K562 (cell line): ENCODE measurements at regions not wholly inside any gene's neighbourhood (a gene's known extent, or its start where the extent isn't known, plus 50 kb on each side); places are given as distances from the start of the nearest gene placed in this dataset.

Experiments
- ATAC-seq: fragments of 200-7000 bp; cut with Tn5 transposase; 3 replicates; pipeline ENCODE4 v1.9.1; 2020; ENCODE audit warnings: moderate library complexity
- BruUV-seq: library from RNA; stranded (reverse); fragments of 400-500 nt; replicated peaks from 2 replicates; lab custom pipeline; 2021; lab: Mats Ljungman, UMichigan
- CTCF ChIA-PET: fragments of 300-600 bp; formaldehyde crosslinking; extraction: SDS; loops from one replicate; lab custom pipeline; 2021; ENCODE audit warnings: low intra/inter-chr PET ratio; lab: Yijun Ruan, JAX
- POLR2A ChIA-PET: fragments of 300-600, 350-650 bp; sonication (Branson Sonifier 250); formaldehyde crosslinking; extraction: SDS; loops from one replicate; lab custom pipeline; 2021; ENCODE audit warnings: antibody characterized with exemption, inconsistent platforms; lab: Yijun Ruan, JAX
- DNase-seq, 4 experiments: peaks; one replicate each; pipeline versions ENCODE4 v3.0.0 to v3.0.0-alpha.2; 2011 to 2018; ENCODE audit warnings: low spot score in 3 of 4, mixed read lengths in 3 of 4; ENCODE audit errors: extremely low read depth in 1 of 4
- FAIRE-seq: peaks from 2 replicates; lab custom pipeline; 2011; peaks lifted over from hg19 to GRCh38; lab: Jason Lieb, UNC
- H2AFZ ChIP-seq: 2 replicates; pipeline ENCODE4 v1.6.0; 2011; ENCODE audit warnings: low read depth, low read length, control low read depth, inconsistent platforms
- H3K27ac ChIP-seq: fragments of 200-600 bp; 3 replicates; pipeline ENCODE4 v1.8.0; 2011; ENCODE audit warnings: low read depth, mild to moderate bottlenecking, control low read depth, inconsistent platforms, low read length, moderate library complexity, mixed read lengths; ENCODE audit errors: extremely low read depth
- H3K27me3 ChIP-seq, 2 experiments: fragments of 300-600 bp in 1 of 2; 2 replicates in 1 of 2; 3 replicates in 1 of 2; pipeline versions ENCODE4 v1.6.0 to v1.8.0; 2011; ENCODE audit warnings: inconsistent platforms in 2 of 2, low read length in 2 of 2, mild to moderate bottlenecking in 1 of 2, mixed read lengths in 1 of 2, moderate library complexity in 1 of 2; ENCODE audit not compliant: control insufficient read depth in 2 of 2, insufficient read depth in 2 of 2
- H3K36me3 ChIP-seq: fragments of 300-600 bp; 3 replicates; pipeline ENCODE4 v1.8.0; 2011; ENCODE audit warnings: mild to moderate bottlenecking, low read length, inconsistent platforms; ENCODE audit not compliant: control insufficient read depth, insufficient read depth
- H3K4me1 ChIP-seq, 2 experiments: fragments of 200-600 bp in 1 of 2; replicated peaks in 1 of 2; 2 replicates in 1 of 2; 3 replicates in 1 of 2; pipeline versions ENCODE4 v1.5.1 to v1.8.0; 2011; ENCODE audit warnings: inconsistent platforms in 2 of 2, low read length in 2 of 2, mild to moderate bottlenecking in 1 of 2, mixed read lengths in 1 of 2, moderate library complexity in 1 of 2; ENCODE audit not compliant: control insufficient read depth in 2 of 2, insufficient read depth in 2 of 2
- H3K4me2 ChIP-seq: 2 replicates; pipeline ENCODE4 v1.6.1; 2011; ENCODE audit warnings: low read length, control low read depth, inconsistent platforms, mixed read lengths; ENCODE audit not compliant: insufficient read depth
- H3K4me3 ChIP-seq: fragments of 200-600 bp; sonication (generic), shearing (Covaris generic); 2 replicates; pipeline ENCODE4 v1.5.1; 2016; ENCODE audit warnings: control low read depth, inconsistent platforms
- H3K79me2 ChIP-seq: fragments of 200-600 bp; 3 replicates; pipeline ENCODE4 v1.8.0; 2011; ENCODE audit warnings: low read length, inconsistent platforms; ENCODE audit not compliant: control insufficient read depth, insufficient read depth
- H3K9ac ChIP-seq, 2 experiments: 2 replicates each; pipeline versions ENCODE4 v1.6.0 to v1.6.1; 2011; ENCODE audit warnings: low read depth in 2 of 2, low read length in 2 of 2, control low read depth in 1 of 2, inconsistent platforms in 1 of 2, mild to moderate bottlenecking in 1 of 2, mixed read lengths in 1 of 2; ENCODE audit not compliant: insufficient read depth in 1 of 2
- H3K9me1 ChIP-seq: one replicate; pipeline ENCODE4 v1.6.0; 2011; ENCODE audit warnings: inconsistent platforms, mild to moderate bottlenecking, low read length, moderate library complexity; ENCODE audit not compliant: control insufficient read depth, insufficient read depth
- H3K9me3 ChIP-seq: replicated peaks from 2 replicates; pipeline ENCODE4 v1.5.1; 2011; ENCODE audit warnings: low read depth, low read length, inconsistent platforms; ENCODE audit not compliant: control insufficient read depth, insufficient read depth
- H4K20me1 ChIP-seq: replicated peaks from 2 replicates; pipeline ENCODE4 v1.6.1; 2011; ENCODE audit warnings: low read length, inconsistent platforms, mixed read lengths; ENCODE audit not compliant: control insufficient read depth, insufficient read depth
- DDX20 ChIP-seq: fragments of 450-650 bp; IDR thresholded peaks from 2 replicates; pipeline ENCODE4 v1.6.1; 2016; ENCODE audit warnings: missing genetic modification characterization, low read depth, mild to moderate bottlenecking, missing compliant biosample characterization, moderate library complexity
- PCBP1 ChIP-seq: fragments of 200-400 bp; formaldehyde crosslinking; IDR thresholded peaks from 2 replicates; pipeline ENCODE4 v1.6.1; 2018; ENCODE audit warnings: mild to moderate bottlenecking, low read depth, low read length; ENCODE audit not compliant: poor library complexity, severe bottlenecking
- SETDB1 ChIP-seq: IDR thresholded peaks from one replicate; pipeline ENCODE4 v1.6.1; 2012; ENCODE audit warnings: low read length, control low read depth, inconsistent platforms
- YY1 ChIP-seq, 3 experiments: IDR thresholded peaks; 2 replicates each; pipeline ENCODE4 v1.6.1; 2011; ENCODE audit warnings: low read length in 2 of 3, mild to moderate bottlenecking in 2 of 3, moderate library complexity in 2 of 3, borderline replicate concordance in 1 of 3, control low read depth in 1 of 3, low read depth in 1 of 3; ENCODE audit not compliant: insufficient read depth in 3 of 3, insufficient replicate concordance in 2 of 3, control insufficient read depth in 1 of 3, insufficient read length in 1 of 3; ENCODE audit errors: extremely low read depth in 1 of 3
- ZFPM2 ChIP-seq: fragments of 250-450 bp; sonication (Bioruptor Pico); IDR thresholded peaks from 2 replicates; pipeline ENCODE4 v1.5.1; 2022; ENCODE audit warnings: mild to moderate bottlenecking
- ZNF311 ChIP-seq: fragments of 250-450 bp; sonication (Bioruptor Pico); IDR thresholded peaks from 2 replicates; pipeline ENCODE4 v1.4.0; 2020; ENCODE audit warnings: mild to moderate bottlenecking, moderate library complexity
- WGBS: fragments of 100-300 bp; shearing (Covaris generic); methylation state at CpG from one replicate; pipeline ENCODE4 v1.1.6; 2016; ENCODE audit warnings: low coverage, mixed read lengths; ENCODE audit not compliant: insufficient coverage; ENCODE audit errors: missing lambda C conversion rate; 5-methylcytosine and 5-hydroxymethylcytosine counted together
- in situ Hi-C: fragments of 300-500 bp; cut with MboI; formaldehyde crosslinking; loops from 4 replicates; pipeline ENCODE4 v1.15.0; 2018; ENCODE audit warnings: inconsistent platforms, mixed read lengths
- intact Hi-C: fragments of 100-400 bp; cut with micrococcal nuclease; formaldehyde crosslinking; loops from 2 replicates; pipeline ENCODE4 v1.14.2; 2022
- TF ChIP-seq, protein P1 (sequence below): fragments of 250-450 bp; sonication (Bioruptor Pico); IDR thresholded peaks from 2 replicates; pipeline ENCODE4 v1.4.0; 2020; ENCODE audit warnings: mild to moderate bottlenecking, moderate library complexity

DNA sequence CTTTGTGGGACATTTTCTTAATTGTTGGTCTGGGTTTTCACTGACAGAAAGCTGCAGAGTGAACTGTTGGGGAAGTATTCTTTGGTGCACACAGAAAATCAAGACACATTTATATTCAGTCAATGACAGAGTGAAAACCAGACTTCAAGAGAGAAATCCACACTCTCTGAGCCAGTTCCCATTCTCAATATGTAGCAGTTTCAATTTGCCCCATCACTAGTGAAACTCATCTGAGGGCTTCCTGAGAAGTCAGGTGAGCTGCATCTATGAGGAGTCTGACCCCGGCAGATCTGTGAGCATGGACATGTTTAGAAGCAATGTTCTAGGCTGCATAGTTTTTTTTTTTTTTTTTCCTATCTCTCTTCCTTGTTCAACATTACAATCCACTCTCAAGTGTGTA lies 163.7 kb upstream of the AHR start:
- Histone ChIP-seq H3K9me1 (no peaks in the 10 kb centered on the region), H3K36me3 (no peaks in the 10 kb centered on the region), H2AFZ (no peak overlapping the region), H3K4me2 (no peak overlapping the region), H3K4me3 (no peak overlapping the region), H3K9me3 (no peaks in the 10 kb centered on the region), H3K79me2 (no peaks in the 10 kb centered on the region), H3K27me3 (no peaks in the 10 kb centered on the region), H3K4me1 (no peaks in the 10 kb centered on the region), H4K20me1 (no peaks in the 10 kb centered on the region), H3K9ac (no peak overlapping the region), H3K27ac (no peak overlapping the region)
- in situ Hi-C loops: no loop called here
- DNase-seq (no peak), FAIRE-seq (no peak), ATAC-seq (no peak)
- intact Hi-C loops: loop anchor here (10.0 kb wide), 1 partner anchor 130 kb away; no protein-coding TSS in a partner anchor
- no TSS peak for BruUV-seq
- TF ChIP-seq ZFPM2 (CRISPR knock-in tag): no peak
- TF ChIP-seq, protein P1, sequence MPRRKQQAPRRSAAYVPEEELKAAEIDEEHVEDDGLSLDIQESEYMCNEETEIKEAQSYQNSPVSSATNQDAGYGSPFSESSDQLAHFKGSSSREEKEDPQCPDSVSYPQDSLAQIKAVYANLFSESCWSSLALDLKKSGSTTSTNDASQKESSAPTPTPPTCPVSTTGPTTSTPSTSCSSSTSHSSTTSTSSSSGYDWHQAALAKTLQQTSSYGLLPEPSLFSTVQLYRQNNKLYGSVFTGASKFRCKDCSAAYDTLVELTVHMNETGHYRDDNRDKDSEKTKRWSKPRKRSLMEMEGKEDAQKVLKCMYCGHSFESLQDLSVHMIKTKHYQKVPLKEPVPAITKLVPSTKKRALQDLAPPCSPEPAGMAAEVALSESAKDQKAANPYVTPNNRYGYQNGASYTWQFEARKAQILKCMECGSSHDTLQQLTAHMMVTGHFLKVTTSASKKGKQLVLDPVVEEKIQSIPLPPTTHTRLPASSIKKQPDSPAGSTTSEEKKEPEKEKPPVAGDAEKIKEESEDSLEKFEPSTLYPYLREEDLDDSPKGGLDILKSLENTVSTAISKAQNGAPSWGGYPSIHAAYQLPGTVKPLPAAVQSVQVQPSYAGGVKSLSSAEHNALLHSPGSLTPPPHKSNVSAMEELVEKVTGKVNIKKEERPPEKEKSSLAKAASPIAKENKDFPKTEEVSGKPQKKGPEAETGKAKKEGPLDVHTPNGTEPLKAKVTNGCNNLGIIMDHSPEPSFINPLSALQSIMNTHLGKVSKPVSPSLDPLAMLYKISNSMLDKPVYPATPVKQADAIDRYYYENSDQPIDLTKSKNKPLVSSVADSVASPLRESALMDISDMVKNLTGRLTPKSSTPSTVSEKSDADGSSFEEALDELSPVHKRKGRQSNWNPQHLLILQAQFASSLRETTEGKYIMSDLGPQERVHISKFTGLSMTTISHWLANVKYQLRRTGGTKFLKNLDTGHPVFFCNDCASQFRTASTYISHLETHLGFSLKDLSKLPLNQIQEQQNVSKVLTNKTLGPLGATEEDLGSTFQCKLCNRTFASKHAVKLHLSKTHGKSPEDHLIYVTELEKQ (CRISPR knock-in tag): no peak
- no peak for TF ChIP-seq YY1 (IDR thresholded peaks at IDR 0.05; ENCODE audit: borderline replicate concordance in 1 of 3, control insufficient read depth in 1 of 3, extremely low read depth in 1 of 3, insufficient read depth in 3 of 3, insufficient read length in 1 of 3, insufficient replicate concordance in 2 of 3, low read depth in 1 of 3, low read length in 2 of 3)
- no peak for TF ChIP-seq SETDB1
- no peak for TF ChIP-seq DDX20
- no peak for TF ChIP-seq ZNF311 (CRISPR knock-in tag)
- no peak for TF ChIP-seq PCBP1
- CTCF ChIA-PET: no interaction called here
- 50% methylated on average over 1 of the region's 1 CpG for WGBS
- POLR2A ChIA-PET: interaction anchor here (0.7 kb wide), 1 partner anchor 62 kb away, joined by 5 read pairs; no protein-coding TSS in a partner anchor
